GM12878 (cell line): ENCODE measurements at regions not wholly inside any gene's neighbourhood (a gene's known extent, or its start where the extent isn't known, plus 50 kb on each side); places are given as distances from the start of the nearest gene placed in this dataset.

ENCODE experiments used
- CHD2 ChIP-seq: IDR thresholded peaks from 2 replicates; pipeline ENCODE4 v1.6.1; 2011; ENCODE audit warnings: low read depth, low read length, improper control_type of control experiment, borderline replicate concordance
- NBN ChIP-seq: fragments of 450-650 bp; IDR thresholded peaks from 2 replicates; pipeline ENCODE4 v1.6.1; 2016
- TF ChIP-seq, protein P1 (sequence below), 3 experiments: IDR thresholded peaks in 2 of 3; conservative IDR thresholded peaks in 1 of 3; 2 replicates each; pipeline ENCODE4 v1.5.1; 2011; ENCODE audit warnings: low read depth in 3 of 3, low read length in 3 of 3, mild to moderate bottlenecking in 3 of 3, control low read depth in 2 of 3, moderate library complexity in 2 of 3, inconsistent platforms in 1 of 3, mixed read lengths in 1 of 3; ENCODE audit not compliant: control insufficient read depth in 2 of 3, insufficient read depth in 1 of 3; ENCODE audit errors: extremely low read depth in 1 of 3

DNA sequence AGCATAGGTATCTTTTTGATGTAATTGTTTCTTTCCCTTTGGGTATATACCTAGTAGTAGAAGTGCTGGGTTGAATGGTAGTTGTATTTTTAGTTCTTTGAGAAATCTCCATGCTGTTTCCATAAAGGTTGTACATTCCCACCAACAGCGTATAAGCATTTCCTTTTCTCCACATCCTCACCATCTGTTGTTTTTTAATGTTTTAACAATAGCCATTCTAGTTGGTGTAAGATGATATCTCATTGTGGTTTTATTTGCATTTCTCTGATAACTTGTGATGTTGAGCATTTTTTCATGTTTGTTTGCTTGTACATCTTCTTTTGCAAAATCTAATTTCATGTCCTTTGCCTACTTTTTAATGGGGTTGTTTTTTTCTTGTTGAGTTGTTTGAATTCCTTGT lies 80.0 kb upstream of the TMC3 start:
- TF ChIP-seq NBN (no peak), CHD2 (no peak)
- TF ChIP-seq, protein P1, sequence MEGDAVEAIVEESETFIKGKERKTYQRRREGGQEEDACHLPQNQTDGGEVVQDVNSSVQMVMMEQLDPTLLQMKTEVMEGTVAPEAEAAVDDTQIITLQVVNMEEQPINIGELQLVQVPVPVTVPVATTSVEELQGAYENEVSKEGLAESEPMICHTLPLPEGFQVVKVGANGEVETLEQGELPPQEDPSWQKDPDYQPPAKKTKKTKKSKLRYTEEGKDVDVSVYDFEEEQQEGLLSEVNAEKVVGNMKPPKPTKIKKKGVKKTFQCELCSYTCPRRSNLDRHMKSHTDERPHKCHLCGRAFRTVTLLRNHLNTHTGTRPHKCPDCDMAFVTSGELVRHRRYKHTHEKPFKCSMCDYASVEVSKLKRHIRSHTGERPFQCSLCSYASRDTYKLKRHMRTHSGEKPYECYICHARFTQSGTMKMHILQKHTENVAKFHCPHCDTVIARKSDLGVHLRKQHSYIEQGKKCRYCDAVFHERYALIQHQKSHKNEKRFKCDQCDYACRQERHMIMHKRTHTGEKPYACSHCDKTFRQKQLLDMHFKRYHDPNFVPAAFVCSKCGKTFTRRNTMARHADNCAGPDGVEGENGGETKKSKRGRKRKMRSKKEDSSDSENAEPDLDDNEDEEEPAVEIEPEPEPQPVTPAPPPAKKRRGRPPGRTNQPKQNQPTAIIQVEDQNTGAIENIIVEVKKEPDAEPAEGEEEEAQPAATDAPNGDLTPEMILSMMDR (IDR thresholded peaks at IDR 0.05 in 2 of 3, conservative IDR thresholded peaks at IDR 0.05 in 1 of 3; ENCODE audit: control insufficient read depth in 2 of 3, extremely low read depth in 1 of 3, insufficient read depth in 1 of 3, low read depth in 3 of 3, low read length in 3 of 3), result no peak
